NCI-H82 treated with DMSO at 0.1 percent for 48 hours (cell line): ENCODE measurements at regions not wholly inside any gene's neighbourhood (a gene's known extent, or its start where the extent isn't known, plus 50 kb on each side); places are given as distances from the start of the nearest gene placed in this dataset.
A peak's percentile ranks its signal among the peaks of the same experiment; 100 is the strongest.

ENCODE experiments used
- DNase-seq: peaks from one replicate; lab custom pipeline; 2025; ENCODE audit not compliant: unreplicated experiment; lab: John Stamatoyannopoulos, UW

GRCh38 chr1:116231752-116232151, 120.6 kb downstream of the MAB21L3 start:
- DNase-seq: no peak

DNA sequence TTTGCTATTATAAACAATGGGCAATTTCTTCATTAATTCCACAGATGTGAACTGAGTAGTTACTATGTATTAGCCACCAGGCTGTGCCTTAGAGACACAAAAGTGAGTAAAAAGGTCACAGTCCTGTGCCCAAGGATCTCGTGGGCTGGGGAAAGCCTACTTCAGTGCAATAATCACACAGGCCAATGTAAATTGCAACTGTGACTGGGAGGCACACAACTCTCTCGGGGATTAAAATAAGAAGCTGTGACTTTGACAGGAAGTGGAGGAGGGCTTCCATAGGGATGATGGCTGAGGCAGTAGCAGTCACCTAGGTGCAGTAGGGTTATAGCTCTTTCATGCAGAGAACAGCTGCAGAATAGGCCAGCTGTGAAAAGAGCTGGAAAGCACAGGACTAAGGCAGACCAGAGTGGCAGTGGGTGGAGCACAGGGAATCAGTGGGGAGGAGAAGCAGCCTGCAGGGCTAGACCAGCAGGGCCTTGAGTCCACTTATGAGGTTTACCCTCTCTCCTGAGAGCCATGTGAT, 121.9 kb downstream of the MAB21L3 start:
- DNase-seq: peak; percentile 67

- peak; percentile 86 for DNase-seq
These were observed 123.2 kb downstream of the MAB21L3 start for GRCh38 chr1:116234429-116234828.

GRCh38 chr1:116239916-116240315, 128.7 kb downstream of the MAB21L3 start:
- no peak for DNase-seq

GRCh38 chr1:116242741-116243140, 130.3 kb upstream of the ATP1A1 start:
- no peak for DNase-seq

- no peak for DNase-seq
These were observed 129.6 kb upstream of the ATP1A1 start for GRCh38 chr1:116243333-116244054.

DNA sequence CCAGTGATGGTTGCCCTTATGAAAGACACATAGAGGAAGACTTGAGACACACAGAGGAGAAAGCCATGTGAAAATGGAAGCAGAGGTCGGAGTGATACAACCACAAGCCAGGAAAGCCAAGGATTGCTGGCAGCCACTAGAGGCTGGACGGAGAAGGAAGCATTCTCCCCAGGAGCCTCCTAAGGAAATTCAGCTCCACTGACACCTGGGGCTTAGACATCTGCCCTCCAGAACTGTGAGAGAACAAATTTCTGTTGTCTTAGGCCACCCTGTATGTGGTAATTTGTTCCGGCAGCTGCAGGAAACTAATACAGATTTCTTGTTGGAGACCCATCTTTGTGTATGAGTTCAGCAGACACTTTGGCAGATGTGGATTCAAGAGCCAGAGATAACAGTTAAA, 126.9 kb upstream of the ATP1A1 start:
- DNase-seq: no peak

GRCh38 chr1:116252271-116252670, 120.8 kb upstream of the ATP1A1 start:
- DNase-seq: no peak

- DNase-seq: no peak
These were observed 120.3 kb upstream of the ATP1A1 start for GRCh38 chr1:116252785-116253184.

DNA sequence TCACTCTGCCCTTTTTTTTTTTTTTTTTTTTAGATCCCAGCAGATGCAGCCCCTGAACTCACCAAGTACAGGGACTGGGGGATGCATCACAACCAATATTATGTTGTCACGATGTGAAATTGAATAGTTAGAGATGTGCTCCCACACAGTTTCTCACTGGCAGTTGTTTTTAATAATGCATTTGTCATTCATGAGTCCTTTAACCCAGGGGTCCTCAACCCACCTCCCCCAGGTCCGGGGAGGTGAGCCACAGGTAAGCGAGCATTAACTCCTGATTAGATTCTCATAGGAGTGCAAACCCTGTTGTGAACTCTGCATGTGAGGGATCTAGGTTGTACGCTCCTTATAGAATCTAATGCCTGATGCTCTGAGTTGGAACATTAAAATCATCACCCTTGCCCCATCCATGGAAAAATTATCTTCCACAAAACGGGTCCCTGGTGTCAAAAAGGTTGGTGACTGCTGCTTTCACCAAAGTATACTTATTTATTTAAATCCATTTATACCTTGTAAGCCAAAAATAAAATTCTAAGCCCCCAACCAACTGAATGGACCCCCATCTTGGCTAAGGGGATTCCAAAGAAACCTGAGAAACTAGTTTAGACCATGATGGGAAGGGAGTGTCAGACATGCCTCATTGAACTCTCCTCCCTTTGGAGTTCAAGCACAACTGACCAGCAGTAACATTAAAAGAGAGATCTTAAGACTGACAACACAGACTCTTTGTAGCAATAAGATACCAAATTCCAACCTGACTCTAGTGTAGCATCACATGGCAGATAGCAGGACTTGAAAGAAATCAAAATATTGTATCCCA, 119.3 kb upstream of the ATP1A1 start:
- DNase-seq: no peak

GRCh38 chr1:116254776-116255175, 118.3 kb upstream of the ATP1A1 start:
- DNase-seq: no peak

GRCh38 chr1:116255486-116256285, 117.4 kb upstream of the ATP1A1 start:
- peak; percentile 67 for DNase-seq

DNA sequence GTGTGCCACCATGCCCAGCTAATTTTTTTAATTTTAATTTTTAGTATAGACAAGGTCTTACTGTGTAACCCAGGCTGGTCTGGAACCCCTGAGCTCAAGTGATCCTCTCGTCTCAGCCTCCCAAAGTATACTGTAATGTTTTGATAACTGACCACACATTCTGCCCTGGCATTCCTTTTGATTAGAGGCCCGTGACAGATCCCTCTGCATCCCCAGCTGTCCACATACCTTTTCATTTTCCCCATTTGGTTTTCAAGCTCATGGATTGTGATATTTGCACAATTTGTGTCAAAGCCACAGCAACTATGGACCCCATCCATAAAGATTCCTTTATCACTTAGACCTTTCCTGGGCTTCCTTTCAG, 116.8 kb upstream of the ATP1A1 start:
- no peak for DNase-seq

- no peak for DNase-seq
These were observed 116.2 kb upstream of the ATP1A1 start for GRCh38 chr1:116256875-116257274.

DNA sequence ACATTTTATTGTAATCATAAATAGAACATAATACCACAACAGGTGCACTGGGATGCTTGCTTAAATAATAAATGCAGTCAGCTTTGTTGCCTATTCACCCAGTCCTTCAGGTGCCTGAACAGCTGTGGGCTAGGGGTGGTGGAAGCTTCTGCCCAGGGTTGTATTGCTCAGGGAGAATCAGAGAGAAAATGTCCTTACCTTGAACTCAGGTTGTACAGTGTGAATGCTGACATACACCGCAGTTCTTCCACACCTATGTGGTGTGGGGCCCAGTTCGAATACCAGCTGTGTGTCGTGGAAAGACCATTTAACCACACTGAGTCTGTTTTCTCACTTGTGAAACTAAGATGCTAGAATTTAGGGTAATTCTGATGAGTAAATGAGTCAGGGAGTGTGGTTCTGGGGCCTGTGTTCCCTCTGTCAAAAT, 115.7 kb upstream of the ATP1A1 start:
- DNase-seq: no peak

DNA sequence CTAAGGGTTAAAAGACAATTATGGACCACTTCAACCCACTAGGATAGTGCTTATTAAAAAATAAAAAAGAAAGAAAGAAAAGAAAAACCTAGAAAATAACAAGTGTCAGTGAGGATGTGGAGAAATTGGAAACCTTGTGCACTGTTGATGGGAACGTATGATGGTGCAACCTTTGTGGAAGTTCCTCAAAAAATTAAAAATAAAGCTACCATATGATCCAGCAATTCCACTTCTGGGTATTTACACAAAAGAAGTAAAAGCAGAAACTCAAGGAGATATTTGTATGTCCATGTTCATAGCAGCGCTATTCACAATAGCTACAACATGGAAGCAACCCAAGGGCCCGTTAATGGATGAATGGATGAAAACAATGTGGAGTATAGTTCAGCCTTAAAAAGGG, 115.2 kb upstream of the ATP1A1 start:
- DNase-seq: no peak

DNA sequence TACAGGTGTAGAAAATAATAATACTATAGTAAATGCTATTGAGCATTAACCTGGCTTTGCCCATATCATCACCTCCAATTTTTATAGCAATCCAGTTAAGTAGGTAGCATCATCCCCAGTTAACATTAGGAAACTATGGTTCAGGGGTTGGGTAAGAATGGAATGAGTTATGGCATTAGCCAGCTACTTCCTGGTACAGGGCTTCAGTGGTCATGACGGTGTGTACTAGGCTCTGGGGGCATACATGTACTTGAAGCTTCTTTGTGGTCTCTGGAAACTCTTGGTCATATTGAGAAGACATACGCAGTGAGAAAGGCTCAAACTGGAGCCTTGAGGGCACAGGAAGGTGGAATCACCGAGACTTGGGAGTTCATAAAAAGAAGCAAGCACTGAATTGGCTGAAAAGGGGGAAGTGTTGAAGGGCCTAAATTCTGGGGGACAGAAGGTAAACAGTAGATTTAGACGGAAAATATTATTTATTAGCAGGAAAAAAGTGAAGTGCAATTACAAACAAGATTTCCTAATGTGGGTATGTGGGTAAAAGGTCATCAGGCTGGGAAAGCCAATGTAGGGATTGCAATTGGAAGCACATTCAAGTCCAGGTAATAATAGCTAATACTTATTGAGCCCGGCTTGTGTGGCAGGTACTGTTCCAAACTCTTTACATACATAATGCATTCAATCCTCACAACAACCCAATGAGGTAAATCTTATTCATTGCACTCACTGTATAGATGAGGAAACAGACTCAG, 114.2 kb upstream of the ATP1A1 start:
- DNase-seq: no peak

GRCh38 chr1:116259663-116260062, 113.4 kb upstream of the ATP1A1 start:
- DNase-seq: no peak

- DNase-seq: no peak
These were observed 112.9 kb upstream of the ATP1A1 start for GRCh38 chr1:116260115-116260514.

DNA sequence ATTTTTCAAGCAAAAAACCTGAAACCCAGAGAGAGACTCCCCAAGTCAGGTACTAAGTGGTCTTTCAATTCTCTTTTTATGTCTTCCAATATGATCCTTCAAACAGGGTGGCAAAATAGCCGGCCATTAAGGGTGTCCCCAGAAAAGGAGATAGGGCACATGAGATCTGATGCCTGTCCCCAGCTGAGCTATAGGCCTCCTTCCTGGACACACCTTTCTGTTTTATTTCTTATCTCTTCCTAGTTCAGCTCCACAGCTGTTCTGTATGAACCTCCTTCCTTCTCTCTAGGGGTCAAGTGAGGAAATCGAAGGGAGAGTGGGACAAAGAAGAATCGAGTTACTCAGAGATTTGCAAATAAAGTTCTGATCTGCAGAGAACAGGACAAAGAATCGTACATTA, 112.4 kb upstream of the ATP1A1 start:
- DNase-seq: no peak

DNA sequence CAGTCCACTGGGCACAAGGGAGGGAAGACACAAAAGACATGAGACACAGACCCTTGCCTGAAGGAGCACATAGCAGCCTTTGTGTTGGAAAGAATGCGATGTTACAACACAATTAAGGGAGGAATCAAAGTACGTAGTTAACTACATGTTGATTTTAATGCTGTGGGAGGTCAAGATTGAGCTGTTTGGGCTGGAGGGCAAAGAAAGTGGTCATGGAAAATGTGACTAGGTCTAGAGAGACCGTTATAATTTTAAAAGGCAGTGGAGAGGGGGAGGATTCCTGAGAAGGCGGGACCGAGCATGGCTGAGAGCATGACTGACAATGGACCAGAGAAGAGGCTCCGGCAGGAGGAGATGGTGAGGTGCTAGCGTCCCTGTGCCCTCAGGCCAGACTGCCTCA, 111.8 kb upstream of the ATP1A1 start:
- DNase-seq: no peak
